HG03342 (cell line): ENCODE measurements at regions not wholly inside any gene's neighbourhood (a gene's known extent, or its start where the extent isn't known, plus 50 kb on each side); places are given as distances from the start of the nearest gene placed in this dataset.

Experiments used
- ATAC-seq: cut with Tn5 transposase; IDR thresholded peaks from one replicate; pipeline ENCODE4 v1.9.1; 2021; ENCODE audit warnings: mild to moderate bottlenecking, moderate library complexity; ENCODE audit not compliant: unreplicated experiment

- no peak for ATAC-seq
Observed at GRCh38 chr18:38305961-38306360, 740.4 kb upstream of the CELF4 start.

- ATAC-seq, result no peak
Observed at GRCh38 chr18:38301621-38302020, 736.0 kb upstream of the CELF4 start.

GRCh38 chr18:38297910-38298309 is 732.3 kb upstream of the CELF4 start:
- ATAC-seq, result no peak

DNA sequence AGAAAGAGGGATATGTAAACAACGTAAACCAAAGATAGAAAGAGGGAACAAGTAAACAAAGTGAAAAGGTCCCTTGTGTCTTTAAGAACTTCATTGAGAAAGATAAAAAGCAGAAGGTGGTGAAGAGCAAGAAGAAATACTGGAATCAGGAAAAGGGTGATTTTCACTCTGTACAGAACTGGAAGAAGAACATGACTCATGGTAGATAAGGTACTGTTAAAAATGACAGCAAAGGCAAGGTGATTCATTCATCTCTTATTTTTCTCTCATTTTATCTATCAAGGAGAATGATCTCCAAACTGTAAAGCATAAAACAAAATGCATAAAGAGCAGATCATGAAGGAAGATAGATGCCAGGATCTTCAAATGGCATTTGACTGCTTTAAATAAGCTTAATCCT is 724.6 kb upstream of the CELF4 start:
- no peak for ATAC-seq

DNA sequence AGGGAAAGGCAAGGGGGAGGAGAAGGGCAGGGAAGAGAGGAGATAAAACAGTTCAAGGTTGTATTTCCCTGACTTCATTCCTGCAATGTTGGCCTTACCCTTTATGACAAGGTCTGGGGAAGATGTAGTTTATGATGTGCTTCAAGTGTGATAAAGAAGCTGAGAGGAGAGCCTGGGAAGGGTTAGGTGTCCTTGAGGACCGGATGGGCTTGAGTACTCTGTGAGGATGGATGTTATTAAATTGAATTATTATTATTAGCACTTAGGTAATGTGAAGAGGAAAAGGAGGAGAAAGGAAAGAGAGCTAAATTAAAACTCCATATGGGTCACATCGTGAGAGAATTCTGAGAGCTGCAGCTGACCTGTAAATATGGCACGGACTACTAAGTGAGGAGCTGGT is 719.4 kb upstream of the CELF4 start:
- no peak for ATAC-seq

DNA sequence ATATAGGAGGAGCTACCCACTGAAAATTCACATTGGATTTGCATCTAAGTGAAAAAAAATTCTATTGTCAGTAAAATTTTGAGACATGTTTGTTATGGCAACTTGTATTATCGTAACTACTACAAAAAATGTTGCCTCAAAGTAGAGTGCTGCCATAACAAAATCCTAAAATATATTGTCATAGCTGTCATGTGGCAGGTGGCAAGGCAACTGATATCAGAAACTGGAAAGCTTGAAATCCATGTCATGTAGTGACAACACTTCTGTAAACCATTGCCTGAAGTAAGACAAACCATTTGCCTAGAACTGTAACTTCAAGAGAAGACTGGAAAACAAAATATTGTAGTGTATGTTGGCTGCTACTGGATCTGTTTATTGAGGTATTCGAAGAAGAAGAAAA is 697.5 kb upstream of the CELF4 start:
- ATAC-seq, result no peak

GRCh38 chr18:38262661-38263060 is 697.1 kb upstream of the CELF4 start:
- no peak for ATAC-seq

GRCh38 chr18:38257661-38258060 is 692.1 kb upstream of the CELF4 start:
- no peak for ATAC-seq

DNA sequence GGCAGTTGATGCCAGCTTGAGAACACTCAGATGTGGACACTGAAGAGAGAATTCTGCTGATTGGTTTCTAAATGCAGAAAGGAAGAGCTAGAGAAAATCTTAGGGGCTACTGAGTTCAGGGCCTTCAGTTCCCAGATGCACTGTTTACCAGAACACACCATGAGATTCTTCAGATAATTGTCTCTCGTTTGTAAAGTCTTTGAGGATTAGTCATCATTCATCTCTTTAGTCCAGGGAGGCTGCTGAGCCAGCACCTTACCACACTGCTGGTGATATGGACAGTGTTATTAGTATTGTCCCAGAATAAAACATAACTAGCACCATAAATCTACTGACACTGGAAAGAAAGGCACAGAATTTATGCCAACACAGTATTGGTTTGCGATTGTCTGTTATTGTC is 690.8 kb upstream of the CELF4 start:
- no peak for ATAC-seq

DNA sequence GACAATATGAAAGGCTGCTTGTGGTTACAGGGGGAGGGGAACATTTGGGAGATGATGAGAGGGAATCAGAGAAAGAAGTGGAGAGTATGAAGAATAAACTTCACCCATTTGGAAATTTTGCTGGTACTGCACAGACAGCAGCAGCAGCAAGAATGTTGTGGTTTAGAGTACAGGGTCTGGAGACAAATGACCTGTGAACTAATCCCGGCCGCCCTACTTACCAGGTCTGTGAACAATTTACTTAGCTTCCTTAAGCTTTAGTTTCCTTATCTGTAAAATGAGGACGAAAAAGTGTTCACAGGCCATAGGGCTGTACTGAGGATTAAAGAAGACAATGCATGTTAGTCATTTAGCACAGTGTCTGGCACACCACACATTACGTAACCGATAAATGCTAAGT is 685.4 kb upstream of the CELF4 start:
- ATAC-seq, result no peak

GRCh38 chr18:38244480-38244879 is 678.9 kb upstream of the CELF4 start:
- ATAC-seq, result no peak

DNA sequence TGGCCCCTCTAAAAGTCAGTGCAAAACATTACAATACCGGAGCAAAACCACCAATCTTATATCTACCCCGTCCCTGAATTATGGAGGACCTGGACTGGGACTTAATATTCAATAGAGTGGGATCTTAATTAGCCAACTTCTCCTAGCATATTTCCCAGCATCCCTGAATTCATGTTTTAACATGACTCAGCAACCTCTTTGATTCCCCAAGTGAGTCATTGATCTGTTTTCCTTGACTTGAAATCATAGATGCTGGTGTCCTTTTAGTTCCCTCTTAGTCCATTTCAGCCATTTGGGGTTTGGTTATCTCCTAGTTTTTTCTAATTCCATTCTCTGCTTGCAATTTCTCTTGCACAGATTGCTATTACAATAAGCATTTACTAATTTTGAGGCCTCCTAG is 677.7 kb upstream of the CELF4 start:
- ATAC-seq, result no peak

- no peak for ATAC-seq
Observed at GRCh38 chr18:38241736-38242135, 676.1 kb upstream of the CELF4 start.

- no peak for ATAC-seq
Observed at GRCh38 chr18:38241216-38241615, 675.6 kb upstream of the CELF4 start.

DNA sequence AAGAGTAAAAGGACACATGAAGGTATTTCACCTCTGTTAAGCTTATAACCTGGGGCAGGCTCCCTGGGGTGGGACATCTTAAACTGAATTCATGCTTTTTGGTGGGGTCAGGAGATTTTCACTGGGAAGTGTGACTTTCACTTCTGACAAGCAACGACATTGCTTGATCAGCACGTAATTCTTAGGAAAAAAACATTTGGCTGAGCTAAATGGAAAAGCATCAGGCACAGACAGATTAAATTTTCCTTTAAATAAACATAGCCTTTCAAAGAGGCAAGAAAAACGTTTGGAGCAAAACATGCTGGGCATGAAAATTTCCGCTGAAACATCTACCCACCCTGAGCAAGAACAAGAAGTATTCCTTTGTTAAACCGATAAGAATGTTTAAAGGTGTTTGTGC is 674.0 kb upstream of the CELF4 start:
- ATAC-seq, result no peak

DNA sequence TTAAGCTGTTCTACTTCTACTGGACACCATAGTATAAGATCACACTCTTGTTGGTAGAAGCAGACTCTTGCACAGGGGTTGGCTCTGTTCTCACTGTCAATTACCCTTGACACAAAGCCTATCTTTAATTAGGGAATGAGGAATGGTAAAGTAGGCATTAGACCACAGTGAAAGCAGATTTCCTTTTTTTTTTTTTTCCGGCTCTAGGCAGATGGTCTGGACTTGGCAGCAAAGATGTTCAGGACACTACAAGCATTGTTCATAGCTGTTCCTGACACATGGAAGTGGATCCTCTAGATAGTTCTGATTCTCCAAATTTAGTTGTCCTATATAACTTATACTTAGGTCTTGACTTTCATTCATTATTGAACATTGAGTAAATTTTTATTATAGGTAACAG is 672.2 kb upstream of the CELF4 start:
- no peak for ATAC-seq

DNA sequence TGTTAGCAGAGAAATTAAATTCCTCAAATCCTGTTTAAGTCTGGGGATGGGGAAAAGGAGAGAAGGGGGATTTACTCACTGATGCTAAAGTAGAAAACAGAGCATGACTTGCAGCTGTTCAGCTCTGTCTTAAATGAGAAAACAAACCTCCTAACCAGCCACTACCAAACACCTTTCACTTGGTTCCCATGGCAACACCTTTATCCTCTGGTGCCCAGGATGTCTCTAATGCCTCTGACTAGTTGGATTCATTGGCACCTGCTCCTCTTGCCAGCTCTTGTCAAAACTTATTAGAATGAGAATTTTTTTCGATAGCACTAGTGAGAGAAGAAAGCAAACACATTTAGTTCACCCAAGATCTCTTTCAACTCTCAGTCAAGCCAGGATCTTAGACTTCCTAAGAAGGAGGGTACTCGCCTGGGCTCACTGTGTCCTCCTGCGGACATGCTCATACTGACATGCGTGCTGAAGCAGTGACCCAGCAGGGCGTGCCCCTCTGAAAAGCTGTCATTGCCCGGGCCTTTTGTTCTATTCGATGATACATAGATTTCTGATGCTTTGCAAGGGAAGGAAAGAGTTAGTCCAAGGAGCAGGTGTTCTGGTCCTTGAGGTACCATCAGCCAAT is 656.0 kb upstream of the CELF4 start:
- no peak for ATAC-seq

GRCh38 chr18:38198956-38199355 is 633.4 kb upstream of the CELF4 start:
- no peak for ATAC-seq

- ATAC-seq, result no peak
Observed at GRCh38 chr18:38198526-38198925, 632.9 kb upstream of the CELF4 start.

GRCh38 chr18:38186491-38186890 is 620.9 kb upstream of the CELF4 start:
- no peak for ATAC-seq

- ATAC-seq, result no peak
Observed at GRCh38 chr18:38174594-38174993, 609.0 kb upstream of the CELF4 start.

DNA sequence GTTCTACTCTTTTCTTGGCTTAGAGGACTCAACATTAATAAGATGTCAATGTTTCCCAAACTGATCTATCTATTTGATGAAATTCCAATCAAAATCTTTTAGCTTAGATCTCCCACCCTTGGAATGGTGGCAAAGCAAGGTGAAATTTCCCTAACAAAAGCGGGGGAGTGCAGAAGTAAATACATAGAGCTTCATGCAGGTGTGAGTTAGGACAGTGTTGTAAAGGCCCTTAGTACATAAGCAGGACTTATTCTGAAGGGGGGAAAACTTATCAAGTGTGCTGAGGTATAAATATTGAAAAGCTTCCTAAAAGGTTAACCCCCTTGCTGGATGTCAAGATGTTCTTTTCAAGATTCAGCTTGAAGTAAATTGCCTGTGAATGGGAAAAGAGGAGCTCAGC is 608.6 kb upstream of the CELF4 start:
- no peak for ATAC-seq

DNA sequence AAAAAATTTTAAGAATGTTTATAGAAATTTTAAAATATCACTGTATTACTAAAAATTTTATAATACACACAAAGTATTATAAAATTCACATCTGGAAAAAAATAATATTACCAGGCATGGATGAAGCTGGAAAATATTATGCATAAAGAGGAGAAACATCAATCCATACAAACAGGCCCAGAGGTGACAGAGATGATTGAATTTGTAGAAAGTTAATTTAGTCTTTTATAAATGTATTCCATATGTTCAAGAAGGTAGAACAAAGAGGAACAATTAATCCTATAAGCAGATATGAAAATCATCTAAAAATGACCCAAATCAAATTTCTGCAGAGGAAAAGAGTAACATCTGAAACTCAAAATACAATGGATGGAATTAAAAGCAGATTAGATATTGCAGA is 605.2 kb upstream of the CELF4 start:
- ATAC-seq, result no peak

DNA sequence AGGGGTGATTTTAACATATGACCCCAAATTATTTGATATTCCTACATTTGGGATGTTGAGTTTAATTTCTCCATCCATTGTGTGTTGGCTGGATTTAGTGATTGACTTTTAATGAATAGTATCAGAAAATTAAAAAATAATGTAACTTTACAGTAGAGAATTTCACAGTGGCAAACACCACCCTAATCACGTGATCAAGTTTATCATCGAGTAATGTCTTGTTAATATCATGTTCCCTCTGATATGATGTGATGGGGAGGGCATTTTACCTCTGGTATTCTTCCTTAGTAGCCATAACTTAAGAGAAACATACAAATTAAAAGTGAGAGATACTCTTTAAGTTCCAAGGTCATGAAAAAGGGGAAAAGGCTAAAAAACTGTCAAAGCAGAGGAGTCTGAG is 602.0 kb upstream of the CELF4 start:
- ATAC-seq, result no peak
